Stimulated activated naive CD8-positive, alpha-beta T cell treated with anti-CD3 and anti-CD28 coated beads, Interleukin-15, amount 100 ng/mL, for 72 hours (primary cell): ENCODE measurements at regions not wholly inside any gene's neighbourhood (a gene's known extent, or its start where the extent isn't known, plus 50 kb on each side); places are given as distances from the start of the nearest gene placed in this dataset.
A peak's percentile ranks its signal among the peaks of the same experiment; 100 is the strongest.

Source experiments
- ATAC-seq: fragments of 150-1000 bp; cut with Tn5 transposase; 2 replicates; pipeline ENCODE4 v1.10.0; 2021; ENCODE audit warnings: mild to moderate bottlenecking, moderate library complexity
- DNase-seq, 2 donors: peaks; one replicate each; pipeline ENCODE4 v3.0.0; 2021 to 2022
- H3K27ac Mint-ChIP-seq, 2 donors: one replicate each; pipeline ENCODE4 v1.8.0; 2022; ENCODE audit warnings: mild to moderate bottlenecking in 2 of 2, mixed read lengths in 2 of 2, moderate library complexity in 2 of 2
- H3K27me3 Mint-ChIP-seq: one replicate; pipeline ENCODE4 v1.8.0; 2022; ENCODE audit warnings: mixed read lengths
- H3K4me1 Mint-ChIP-seq: one replicate; pipeline ENCODE4 v1.8.0; 2022; ENCODE audit warnings: mild to moderate bottlenecking, mixed read lengths
- H3K4me3 Mint-ChIP-seq, 2 donors: one replicate each; pipeline ENCODE4 v1.8.0; 2022; ENCODE audit warnings: mild to moderate bottlenecking in 2 of 2, mixed read lengths in 2 of 2, moderate library complexity in 1 of 2
- H3K9me3 Mint-ChIP-seq, 2 donors: one replicate each; pipeline ENCODE4 v1.8.0; 2022; ENCODE audit warnings: mixed read lengths in 2 of 2

- Mint-ChIP-seq H3K4me3 (no peak overlapping the region), H3K9me3 (no peaks in the 10 kb centered on the region), H3K4me1 (peaks cover 6% of the 10 kb centered on the region), H3K27ac (no peak overlapping the region), H3K27me3 (no peaks in the 10 kb centered on the region)
- DNase-seq: no peak
- no peak for ATAC-seq
Measured at GRCh38 chrX:10062980-10063379, 93.8 kb upstream of the CLCN4 start.

- Mint-ChIP-seq H3K4me1 (peaks cover 6% of the 10 kb centered on the region), H3K27ac (peak overlapping the region in 1 of 2 donors; percentile 86), H3K9me3 (no peaks in the 10 kb centered on the region), H3K4me3 (no peak overlapping the region), H3K27me3 (no peaks in the 10 kb centered on the region)
- ATAC-seq (no peak), DNase-seq (no peak)
Measured at GRCh38 chrX:10064736-10065135, 92.0 kb upstream of the CLCN4 start.

- Mint-ChIP-seq H3K27me3 (no peaks in the 10 kb centered on the region), H3K4me3 (no peak overlapping the region), H3K27ac (no peak overlapping the region), H3K4me1 (peaks cover 13% of the 10 kb centered on the region), H3K9me3 (no peaks in the 10 kb centered on the region)
- no peak for DNase-seq
- no peak for ATAC-seq
Measured at GRCh38 chrX:10070714-10071436, 85.9 kb upstream of the CLCN4 start.

- H3K4me3 Mint-ChIP-seq: no peak overlapping the region
- DNase-seq: no peak
- H3K27ac Mint-ChIP-seq: no peak overlapping the region
- H3K27me3 Mint-ChIP-seq: no peaks in the 10 kb centered on the region
- H3K4me1 Mint-ChIP-seq: peaks cover 13% of the 10 kb centered on the region
- H3K9me3 Mint-ChIP-seq: no peaks in the 10 kb centered on the region
- ATAC-seq: no peak
Measured at GRCh38 chrX:10071451-10072144, 85.2 kb upstream of the CLCN4 start.

GRCh38 chrX:10072786-10073568 lies 83.8 kb upstream of the CLCN4 start:
- Mint-ChIP-seq H3K27me3 (no peaks in the 10 kb centered on the region), H3K4me3 (no peak overlapping the region), H3K4me1 (peaks cover 19% of the 10 kb centered on the region), H3K27ac (no peak overlapping the region), H3K9me3 (no peaks in the 10 kb centered on the region)
- DNase-seq (no peak), ATAC-seq (no peak)

GRCh38 chrX:10073671-10074070 lies 83.1 kb upstream of the CLCN4 start:
- no peaks in the 10 kb centered on the region for H3K9me3 Mint-ChIP-seq

GRCh38 chrX:10074241-10074941 lies 82.4 kb upstream of the CLCN4 start:
- H3K27ac Mint-ChIP-seq: no peak overlapping the region
- DNase-seq (no peak), ATAC-seq (no peak)
- no peaks in the 10 kb centered on the region for H3K9me3 Mint-ChIP-seq
- H3K27me3 Mint-ChIP-seq: no peaks in the 10 kb centered on the region
- no peak overlapping the region for H3K4me3 Mint-ChIP-seq
- H3K4me1 Mint-ChIP-seq: peaks cover 19% of the 10 kb centered on the region

More at GRCh38 chrX:10073671-10074070, 83.1 kb upstream of the CLCN4 start:
- Mint-ChIP-seq H3K27ac (no peak overlapping the region), H3K27me3 (no peaks in the 10 kb centered on the region), H3K4me1 (peaks cover 19% of the 10 kb centered on the region), H3K4me3 (no peak overlapping the region)
- ATAC-seq (no peak), DNase-seq (no peak)

GRCh38 chrX:10076765-10077164 lies 80.0 kb upstream of the CLCN4 start:
- H3K27ac Mint-ChIP-seq: no peak overlapping the region
- DNase-seq (no peak), ATAC-seq (no peak)
- no peak overlapping the region for H3K4me3 Mint-ChIP-seq
- H3K27me3 Mint-ChIP-seq: no peaks in the 10 kb centered on the region
- H3K4me1 Mint-ChIP-seq: peaks cover 7% of the 10 kb centered on the region
- H3K9me3 Mint-ChIP-seq: no peaks in the 10 kb centered on the region

GRCh38 chrX:10077425-10078188 lies 79.2 kb upstream of the CLCN4 start:
- Mint-ChIP-seq H3K4me1 (peaks cover 11% of the 10 kb centered on the region), H3K4me3 (no peak overlapping the region), H3K9me3 (no peaks in the 10 kb centered on the region), H3K27me3 (no peaks in the 10 kb centered on the region), H3K27ac (no peak overlapping the region)
- ATAC-seq (no peak), DNase-seq (no peak)

- no peak overlapping the region for H3K27ac Mint-ChIP-seq
- H3K4me1 Mint-ChIP-seq: peaks cover 18% of the 10 kb centered on the region
- ATAC-seq: no peak
- no peak overlapping the region for H3K4me3 Mint-ChIP-seq
- DNase-seq: no peak
- H3K27me3 Mint-ChIP-seq: no peaks in the 10 kb centered on the region
- H3K9me3 Mint-ChIP-seq: no peaks in the 10 kb centered on the region
Measured at GRCh38 chrX:10078266-10078665, 78.5 kb upstream of the CLCN4 start.

GRCh38 chrX:10079231-10079630 lies 77.5 kb upstream of the CLCN4 start:
- no peaks in the 10 kb centered on the region for H3K27me3 Mint-ChIP-seq
- no peak for DNase-seq

GRCh38 chrX:10083809-10084208 lies 73.0 kb upstream of the CLCN4 start:
- H3K4me3 Mint-ChIP-seq: no peak overlapping the region
- H3K27me3 Mint-ChIP-seq: no peaks in the 10 kb centered on the region
- H3K4me1 Mint-ChIP-seq: peaks cover 47% of the 10 kb centered on the region
- no peak overlapping the region for H3K27ac Mint-ChIP-seq
- H3K9me3 Mint-ChIP-seq: no peaks in the 10 kb centered on the region
- DNase-seq: no peak
- ATAC-seq: no peak

More at GRCh38 chrX:10079231-10079630, 77.5 kb upstream of the CLCN4 start:
- no peaks in the 10 kb centered on the region for H3K9me3 Mint-ChIP-seq
- peaks cover 23% of the 10 kb centered on the region for H3K4me1 Mint-ChIP-seq
- no peak overlapping the region for H3K4me3 Mint-ChIP-seq
- H3K27ac Mint-ChIP-seq: no peak overlapping the region
- ATAC-seq: no peak

GRCh38 chrX:10085223-10085622 lies 71.6 kb upstream of the CLCN4 start:
- H3K4me3 Mint-ChIP-seq: no peak overlapping the region
- no peaks in the 10 kb centered on the region for H3K27me3 Mint-ChIP-seq
- ATAC-seq (peak; percentile 83), DNase-seq (no peak)
- peaks cover 47% of the 10 kb centered on the region for H3K4me1 Mint-ChIP-seq
- no peaks in the 10 kb centered on the region for H3K9me3 Mint-ChIP-seq
- no peak overlapping the region for H3K27ac Mint-ChIP-seq

GRCh38 chrX:10086676-10087075 lies 70.1 kb upstream of the CLCN4 start:
- peak overlapping the region in 1 of 2 donors; percentile 18 for H3K4me3 Mint-ChIP-seq
- ATAC-seq (no peak), DNase-seq (no peak)
- H3K27me3 Mint-ChIP-seq: no peaks in the 10 kb centered on the region
- peak overlapping the region in 1 of 2 donors; percentile 12 for H3K27ac Mint-ChIP-seq
- peaks cover 47% of the 10 kb centered on the region for H3K4me1 Mint-ChIP-seq
- no peaks in the 10 kb centered on the region for H3K9me3 Mint-ChIP-seq

GRCh38 chrX:10087391-10087790 lies 69.4 kb upstream of the CLCN4 start:
- no peak for ATAC-seq
- H3K27me3 Mint-ChIP-seq: no peaks in the 10 kb centered on the region
- H3K27ac Mint-ChIP-seq: no peak overlapping the region
- peaks cover 44% of the 10 kb centered on the region for H3K4me1 Mint-ChIP-seq
- no peak for DNase-seq
- no peaks in the 10 kb centered on the region for H3K9me3 Mint-ChIP-seq
- no peak overlapping the region for H3K4me3 Mint-ChIP-seq
